HepG2 (cell line): ENCODE measurements at regions not wholly inside any gene's neighbourhood (a gene's known extent, or its start where the extent isn't known, plus 50 kb on each side); places are given as distances from the start of the nearest gene placed in this dataset.

ENCODE experiments used
- ATAC-seq: fragments of 200-7000 bp; cut with Tn5 transposase; 3 replicates; pipeline ENCODE4 v1.9.1; 2020; ENCODE audit warnings: mild to moderate bottlenecking, moderate library complexity
- BruUV-seq: library from RNA; stranded (reverse); fragments of 400-500 nt; replicated peaks from 2 replicates; lab custom pipeline; 2021; lab: Mats Ljungman, UMichigan
- CTCF ChIA-PET: fragments of 300-600 bp; formaldehyde crosslinking; extraction: SDS; loops from one replicate; lab custom pipeline; 2021; ENCODE audit warnings: low total read pairs, inconsistent platforms, low intra/inter-chr PET ratio; lab: Yijun Ruan, JAX
- POLR2A ChIA-PET: fragments of 350-600 bp; sonication (Branson Sonifier 250); formaldehyde crosslinking; loops from one replicate; lab custom pipeline; 2020; ENCODE audit warnings: antibody characterized with exemption, inconsistent platforms; lab: Yijun Ruan, JAX
- DNase-seq: peaks from one replicate; pipeline ENCODE4 v3.0.0-alpha.2; 2015; ENCODE audit warnings: low spot score
- FAIRE-seq: peaks from 3 replicates; lab custom pipeline; 2011; peaks lifted over from hg19 to GRCh38; lab: Jason Lieb, UNC
- H2AFZ ChIP-seq: one replicate; pipeline ENCODE4 v1.6.1; 2011; ENCODE audit warnings: low read length, inconsistent platforms
- H3K27ac ChIP-seq: fragments of 300-600 bp; 3 replicates; pipeline ENCODE4 v1.8.0; 2011; ENCODE audit warnings: mixed run types, mild to moderate bottlenecking, mixed read lengths, low read length, inconsistent platforms; ENCODE audit not compliant: insufficient read depth; ENCODE audit errors: extremely low read length
- H3K27me3 ChIP-seq, 2 experiments: fragments of 200-600 bp in 1 of 2; 2 replicates in 1 of 2; 3 replicates in 1 of 2; pipeline versions ENCODE4 v1.6.0 to v1.8.0; 2011; ENCODE audit warnings: low read length in 2 of 2, mild to moderate bottlenecking in 2 of 2, moderate library complexity in 2 of 2, inconsistent platforms in 1 of 2; ENCODE audit not compliant: insufficient read depth in 2 of 2, control insufficient read depth in 1 of 2
- H3K36me3 ChIP-seq, 2 experiments: fragments of 200-600 bp in 1 of 2; replicated peaks in 1 of 2; 2 replicates in 1 of 2; 3 replicates in 1 of 2; pipeline versions ENCODE4 v1.5.1 to v1.8.0; 2011; ENCODE audit warnings: low read length in 2 of 2, inconsistent platforms in 1 of 2; ENCODE audit not compliant: insufficient read depth in 2 of 2, control insufficient read depth in 1 of 2
- H3K4me1 ChIP-seq: 2 replicates; pipeline ENCODE4 v1.5.1; 2012; ENCODE audit warnings: low read length, inconsistent platforms; ENCODE audit not compliant: insufficient read depth
- H3K4me2 ChIP-seq: 2 replicates; pipeline ENCODE4 v1.6.0; 2011; ENCODE audit warnings: low read depth, low read length, inconsistent platforms
- H3K4me3 ChIP-seq, 3 experiments: fragments of 200-600 bp in 1 of 3; sonication (generic), shearing (Covaris generic) in 1 of 3; replicated peaks in 1 of 3; 2 replicates each; pipeline ENCODE4 v1.5.1; 2011 to 2016; ENCODE audit warnings: low read length in 3 of 3, inconsistent platforms in 2 of 3, low read depth in 2 of 3, mild to moderate bottlenecking in 2 of 3, control low read depth in 1 of 3, mixed read lengths in 1 of 3; ENCODE audit not compliant: insufficient read depth in 1 of 3
- H3K79me2 ChIP-seq: one replicate; pipeline ENCODE4 v1.6.1; 2011; ENCODE audit warnings: low read length, inconsistent platforms; ENCODE audit not compliant: insufficient read depth
- H3K9ac ChIP-seq: 2 replicates; pipeline ENCODE4 v1.6.0; 2011; ENCODE audit warnings: mild to moderate bottlenecking, low read depth, low read length, inconsistent platforms; ENCODE audit not compliant: insufficient read depth
- H3K9me3 ChIP-seq: 2 replicates; pipeline ENCODE4 v1.5.1; 2012; ENCODE audit warnings: mild to moderate bottlenecking, low read length
- H4K20me1 ChIP-seq: 2 replicates; pipeline ENCODE4 v1.6.0; 2011; ENCODE audit warnings: inconsistent platforms, mild to moderate bottlenecking, low read length, moderate library complexity; ENCODE audit not compliant: insufficient read depth
- CEBPB ChIP-seq: IDR thresholded peaks from 2 replicates; pipeline ENCODE4 v1.6.1; 2011; ENCODE audit warnings: low read depth, low read length, improper control_type of control experiment, borderline replicate concordance
- EP300 ChIP-seq, 3 experiments: sonication (generic) in 1 of 3; formaldehyde crosslinking in 1 of 3; IDR thresholded peaks; 2 replicates each; pipeline versions ENCODE4 v1.5.1 to v1.6.1; 2011 to 2020; ENCODE audit warnings: low read depth in 2 of 3, low read length in 2 of 3, borderline replicate concordance in 1 of 3, improper control_type of control experiment in 1 of 3, mild to moderate bottlenecking in 1 of 3, missing genetic modification reagents in 1 of 3, moderate library complexity in 1 of 3
- MBNL3 ChIP-seq: fragments of 250-450 bp; sonication (Bioruptor Pico); conservative IDR thresholded peaks from 2 replicates; pipeline ENCODE4 v1.8.0; 2022; ENCODE audit warnings: mild to moderate bottlenecking, inconsistent platforms
- RCOR2 ChIP-seq: IDR thresholded peaks from 2 replicates; pipeline ENCODE4 v1.6.1; 2016; ENCODE audit warnings: missing biosample characterization, missing genetic modification reagents
- ZSCAN29 ChIP-seq: sonication (generic); formaldehyde crosslinking; conservative IDR thresholded peaks from 2 replicates; pipeline ENCODE4 v1.4.0; 2020; ENCODE audit warnings: mild to moderate bottlenecking, missing genetic modification reagents
- WGBS: methylation state at CpG from one replicate; pipeline ENCODE4 v1.1.6; 2017; ENCODE audit warnings: low lambda C conversion rate; 5-methylcytosine and 5-hydroxymethylcytosine counted together
- in situ Hi-C: cut with HindIII; loops from 2 replicates; pipeline ENCODE4 v1.10.0; 2017; ENCODE audit warnings: low pct_unique_long_range_greater_than_20kb; ENCODE audit not compliant: extremely low pct_ligation_motif_present
- intact Hi-C: fragments of 100-400 bp; cut with micrococcal nuclease; formaldehyde crosslinking; loops from one replicate; pipeline ENCODE4 v1.10.0; 2022; ENCODE audit not compliant: unreplicated experiment
- TF ChIP-seq, protein P1 (sequence below), 2 experiments: fragments of 450-650 bp in 1 of 2; sonication (generic) in 1 of 2; formaldehyde crosslinking; IDR thresholded peaks; 2 replicates each; pipeline versions ENCODE4 v1.5.0 to v1.8.0; 2020 to 2022; ENCODE audit warnings: mild to moderate bottlenecking in 1 of 2, missing genetic modification reagents in 1 of 2
- TF ChIP-seq, protein P2 (sequence below): sonication (generic); formaldehyde crosslinking; IDR thresholded peaks from 2 replicates; pipeline ENCODE4 v1.4.0; 2020; ENCODE audit warnings: missing genetic modification reagents
- TF ChIP-seq, protein P3 (sequence below): sonication (generic); formaldehyde crosslinking; IDR thresholded peaks from 2 replicates; pipeline ENCODE4 v1.9.0; 2021; ENCODE audit warnings: missing genetic modification reagents, borderline replicate concordance

DNA sequence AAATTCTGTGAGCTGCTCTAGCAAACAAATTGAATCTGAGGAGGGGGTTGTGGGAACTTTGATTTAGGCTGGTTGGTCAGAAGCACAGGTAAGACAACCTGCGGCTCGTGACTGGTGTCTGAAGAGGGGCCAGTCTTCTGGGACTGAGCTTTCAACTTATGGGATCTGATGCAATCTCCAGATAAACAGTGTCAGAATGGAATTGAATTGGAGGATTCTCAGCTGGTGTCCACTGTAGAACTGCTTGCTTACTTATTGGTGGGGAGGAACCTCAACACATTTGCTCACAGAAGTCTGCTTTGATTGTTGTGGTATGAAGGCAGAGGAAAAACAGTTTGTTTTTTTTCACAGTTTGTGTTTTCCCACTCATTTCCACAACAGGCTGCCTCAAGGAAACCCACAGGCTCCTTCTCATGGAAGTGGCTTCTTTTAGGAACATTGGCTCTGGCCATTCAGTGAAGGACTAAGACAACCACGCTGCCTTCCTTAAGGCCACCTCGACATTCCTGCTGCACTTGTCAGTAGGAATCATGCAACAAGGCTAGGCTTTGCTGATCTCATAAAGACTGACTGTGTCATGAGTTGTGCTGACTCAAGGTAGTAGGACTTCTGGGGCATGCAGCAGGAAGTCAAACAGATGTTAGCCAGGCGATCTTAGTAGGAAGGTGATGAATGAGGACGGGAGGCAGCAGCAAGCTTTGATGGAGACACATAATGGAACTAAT, 104.7 kb downstream of the TSN start:
- DNase-seq (no peak), FAIRE-seq (peak; percentile 12), ATAC-seq (no peak)
- no TSS peak for BruUV-seq
- POLR2A ChIA-PET, result no interaction called here
- CTCF ChIA-PET, result no interaction called here
- Histone ChIP-seq H3K4me2 (no peak overlapping the region), H3K4me3 (no peak overlapping the region), H3K4me1 (no peaks in the 10 kb centered on the region), H3K36me3 (no peaks in the 10 kb centered on the region), H4K20me1 (no peaks in the 10 kb centered on the region), H3K27me3 (peaks cover 0 to 7% of the 10 kb centered on the region in 2 experiments; a peak in 4 of 5 replicates), H2AFZ (no peak overlapping the region), H3K79me2 (no peaks in the 10 kb centered on the region), H3K27ac (no peak overlapping the region), H3K9ac (no peak overlapping the region), H3K9me3 (no peaks in the 10 kb centered on the region)
- 3% methylated on average over 6 of the region's 6 CpGs for WGBS
- TF ChIP-seq, protein P1, sequence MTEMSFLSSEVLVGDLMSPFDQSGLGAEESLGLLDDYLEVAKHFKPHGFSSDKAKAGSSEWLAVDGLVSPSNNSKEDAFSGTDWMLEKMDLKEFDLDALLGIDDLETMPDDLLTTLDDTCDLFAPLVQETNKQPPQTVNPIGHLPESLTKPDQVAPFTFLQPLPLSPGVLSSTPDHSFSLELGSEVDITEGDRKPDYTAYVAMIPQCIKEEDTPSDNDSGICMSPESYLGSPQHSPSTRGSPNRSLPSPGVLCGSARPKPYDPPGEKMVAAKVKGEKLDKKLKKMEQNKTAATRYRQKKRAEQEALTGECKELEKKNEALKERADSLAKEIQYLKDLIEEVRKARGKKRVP (CRISPR knock-in tag; IDR thresholded peaks at IDR 0.05), result peak in 1 of 2 experiments; percentile 75; a peak in 2 of 4 replicates
- peak; percentile 14; the same call in 1 of the 2 replicates for TF ChIP-seq CEBPB
- TF ChIP-seq MBNL3 (CRISPR knock-in tag), result no peak
- in situ Hi-C loops, result no loop called here
- intact Hi-C loops, result no loop called here

DNA sequence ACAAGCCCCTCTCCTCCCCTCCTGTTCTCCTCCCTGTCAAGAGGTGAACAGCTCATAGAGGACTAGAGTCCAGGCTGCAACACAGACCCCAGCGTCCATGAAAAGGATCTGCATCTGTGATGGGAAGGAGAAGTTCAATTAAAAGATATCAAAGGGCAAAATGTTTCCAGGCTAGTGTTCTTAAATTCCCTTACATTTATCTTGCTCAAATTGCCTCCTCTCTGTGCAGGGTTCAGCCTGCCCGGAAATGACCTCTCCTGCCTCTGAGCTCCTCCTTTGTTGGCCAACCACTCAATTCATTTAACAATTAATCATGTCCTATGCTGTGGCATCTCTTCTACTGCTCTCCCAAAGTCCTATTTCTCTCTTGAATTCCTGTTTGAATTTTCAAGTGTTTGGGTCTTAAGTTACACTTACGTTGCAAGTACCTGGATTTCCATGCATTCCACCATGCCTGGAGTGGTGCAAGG, 105.3 kb downstream of the TSN start:
- Histone ChIP-seq H3K36me3 (no peaks in the 10 kb centered on the region), H2AFZ (no peak overlapping the region), H3K27me3 (peaks cover 0 to 7% of the 10 kb centered on the region in 2 experiments; a peak in 4 of 5 replicates), H3K4me1 (no peaks in the 10 kb centered on the region), H3K9ac (no peak overlapping the region), H4K20me1 (no peaks in the 10 kb centered on the region), H3K79me2 (no peaks in the 10 kb centered on the region), H3K4me2 (no peak overlapping the region), H3K9me3 (no peaks in the 10 kb centered on the region), H3K27ac (no peak overlapping the region), H3K4me3 (no peak overlapping the region)
- ChIA-PET POLR2A (no interaction called here), CTCF (no interaction called here)
- ATAC-seq (no peak), DNase-seq (no peak), FAIRE-seq (no peak)
- in situ Hi-C loops, result no loop called here
- WGBS, result 3% methylated on average over 3 of the region's 3 CpGs
- TF ChIP-seq, protein P2, sequence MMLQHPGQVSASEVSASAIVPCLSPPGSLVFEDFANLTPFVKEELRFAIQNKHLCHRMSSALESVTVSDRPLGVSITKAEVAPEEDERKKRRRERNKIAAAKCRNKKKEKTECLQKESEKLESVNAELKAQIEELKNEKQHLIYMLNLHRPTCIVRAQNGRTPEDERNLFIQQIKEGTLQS, result no peak
- no peak for TF ChIP-seq RCOR2 (CRISPR knock-in tag)
- TF ChIP-seq, protein P3, sequence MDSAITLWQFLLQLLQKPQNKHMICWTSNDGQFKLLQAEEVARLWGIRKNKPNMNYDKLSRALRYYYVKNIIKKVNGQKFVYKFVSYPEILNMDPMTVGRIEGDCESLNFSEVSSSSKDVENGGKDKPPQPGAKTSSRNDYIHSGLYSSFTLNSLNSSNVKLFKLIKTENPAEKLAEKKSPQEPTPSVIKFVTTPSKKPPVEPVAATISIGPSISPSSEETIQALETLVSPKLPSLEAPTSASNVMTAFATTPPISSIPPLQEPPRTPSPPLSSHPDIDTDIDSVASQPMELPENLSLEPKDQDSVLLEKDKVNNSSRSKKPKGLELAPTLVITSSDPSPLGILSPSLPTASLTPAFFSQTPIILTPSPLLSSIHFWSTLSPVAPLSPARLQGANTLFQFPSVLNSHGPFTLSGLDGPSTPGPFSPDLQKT (CRISPR knock-in tag), result no peak
- TF ChIP-seq ZSCAN29 (CRISPR knock-in tag), result no peak
- TF ChIP-seq EP300 (IDR thresholded peaks at IDR 0.05; ENCODE audit: low read depth in 2 of 2, low read length in 2 of 2), result no peak
- TF ChIP-seq EP300 (CRISPR knock-in tag; IDR thresholded peaks at IDR 0.05; ENCODE audit: borderline replicate concordance), result no peak
- intact Hi-C loops, result no loop called here
- no TSS peak for BruUV-seq
